ENCODE measurements at regions not wholly inside any gene's neighbourhood (a gene's known extent, or its start where the extent isn't known, plus 50 kb on each side); places are given as distances from the start of the nearest gene placed in this dataset.

GRCh38 chr10:9992661-9993060 lies 1025.0 kb upstream of the CELF2 start:
- no peak for TF ChIP-seq GATA2 (IDR thresholded peaks at IDR 0.05; ENCODE audit: low read depth, low read length)
- TF ChIP-seq GATA3 (IDR thresholded peaks at IDR 0.05; ENCODE audit: low read depth, low read length) = no peak

All from SH-SY5Y (cell line).